ENCODE measurements at regions not wholly inside any gene's neighbourhood (a gene's known extent, or its start where the extent isn't known, plus 50 kb on each side); places are given as distances from the start of the nearest gene placed in this dataset.
"Not testable (repeated sequence)": the region's sequence is repeated elsewhere in the genome, so short reads cannot be mapped to it uniquely, and the experiment has no call there.

DNA sequence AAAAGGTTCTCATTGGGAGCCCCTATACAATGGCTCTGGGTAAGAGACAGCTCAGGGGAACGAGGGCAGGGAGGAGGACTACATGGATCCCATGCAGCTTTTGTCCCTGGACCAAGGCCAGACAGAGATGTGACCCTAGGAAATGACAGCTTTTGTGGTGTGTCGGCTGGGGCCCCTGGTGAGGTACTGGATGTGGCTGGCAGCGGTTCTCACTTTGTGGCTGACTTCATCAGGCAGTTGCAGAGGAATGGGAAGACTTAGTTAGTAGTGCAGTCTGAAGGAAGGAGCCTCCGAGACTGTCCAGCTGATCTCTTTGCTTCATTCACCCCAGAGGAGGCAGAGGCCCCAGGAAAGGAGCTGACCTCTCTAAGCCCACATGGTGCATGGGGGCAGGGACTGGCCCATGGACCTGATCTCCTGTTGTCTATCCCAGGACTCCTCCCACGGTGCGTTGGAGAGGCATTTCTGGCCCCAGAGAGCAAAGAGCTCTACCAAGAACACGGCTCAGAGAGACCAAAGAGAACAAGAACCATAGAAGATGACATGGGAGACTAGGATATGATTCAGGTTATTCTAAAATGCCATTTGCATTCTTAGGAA, 202.9 kb downstream of the RPS24 start:
- ChIA-PET CTCF (interaction anchor here (0.5 to 1.0 kb wide), 2 partner anchors 40 to 189 kb away, joined by 3 to 4 read pairs; no protein-coding TSS in a partner anchor), POLR2A (no interaction called here)
- no peak for DNase-seq
- H2AFZ ChIP-seq (ENCODE audit: low read depth), result no peak overlapping the region
- no peak overlapping the region for H3K4me2 ChIP-seq
- H4K20me1 ChIP-seq (ENCODE audit: insufficient read depth), result no peaks in the 10 kb centered on the region
- 88% methylated on average over 7 of the region's 7 CpGs for WGBS (ENCODE audit: low lambda C conversion rate)
- no peak overlapping the region for H3K9ac ChIP-seq
- H3K9me3 ChIP-seq, result no peaks in the 10 kb centered on the region
- no peaks in the 10 kb centered on the region for H3K9me2 ChIP-seq
- peaks cover 0 to 3% of the 10 kb centered on the region in 2 experiments; a peak in 2 of 4 replicates for H3K4me1 ChIP-seq (ENCODE audit: control insufficient read depth in 1 of 2, insufficient read depth in 2 of 2, low read depth in 1 of 2, low read length in 1 of 2)
- no peaks in the 10 kb centered on the region for H3K36me3 ChIP-seq (replicated peaks in 1 of 2; ENCODE audit: control insufficient read depth in 1 of 2, insufficient read depth in 2 of 2, low read length in 1 of 2)
- no peaks in the 10 kb centered on the region for H3K79me2 ChIP-seq (ENCODE audit: insufficient read depth)
- no peak overlapping the region for H3K4me3 ChIP-seq (ENCODE audit: low read depth in 2 of 2, low read length in 1 of 2)
- no peak for TF ChIP-seq YY1 (IDR thresholded peaks at IDR 0.05; ENCODE audit: low read depth)
- TF ChIP-seq MXI1 (IDR thresholded peaks at IDR 0.05; ENCODE audit: low read depth, low read length), result no peak
- TF ChIP-seq FOSL2 (IDR thresholded peaks at IDR 0.05; ENCODE audit: borderline replicate concordance, low read depth), result no peak
- H3F3A ChIP-seq (replicated peaks; ENCODE audit: insufficient read depth), result no peaks in the 10 kb centered on the region
- no peak overlapping the region for H3K27ac ChIP-seq (ENCODE audit: low read depth in 2 of 2, low read length in 1 of 2)
- H3K27me3 ChIP-seq (ENCODE audit: insufficient read depth), result no peaks in the 10 kb centered on the region

GRCh38 chr10:78237951-78238350, 204.3 kb downstream of the RPS24 start:
- WGBS (ENCODE audit: low lambda C conversion rate), result 58% methylated on average over 5 of the region's 5 CpGs
- H3K4me1 ChIP-seq (ENCODE audit: control insufficient read depth in 1 of 2, insufficient read depth in 2 of 2, low read depth in 1 of 2, low read length in 1 of 2); H3K4me2 ChIP-seq; H3K79me2 ChIP-seq (ENCODE audit: insufficient read depth); H3K9me2 ChIP-seq; POLR2A ChIA-PET; H3K27me3 ChIP-seq (ENCODE audit: insufficient read depth); H3K4me3 ChIP-seq (ENCODE audit: low read depth in 2 of 2, low read length in 1 of 2); H2AFZ ChIP-seq (ENCODE audit: low read depth); H3K9ac ChIP-seq; H4K20me1 ChIP-seq (ENCODE audit: insufficient read depth); H3K9me3 ChIP-seq; H3K36me3 ChIP-seq (replicated peaks in 1 of 2; ENCODE audit: control insufficient read depth in 1 of 2, insufficient read depth in 2 of 2, low read length in 1 of 2); DNase-seq; H3K27ac ChIP-seq (ENCODE audit: low read depth in 2 of 2, low read length in 1 of 2); H3F3A ChIP-seq (replicated peaks; ENCODE audit: insufficient read depth): not testable (repeated sequence)
- CTCF ChIA-PET, result interaction anchor here (0.8 kb wide), 1 partner anchor 16 kb away, joined by 3 read pairs; no protein-coding TSS in a partner anchor

- Histone ChIP-seq H3K4me1 (ENCODE audit: control insufficient read depth in 1 of 2, insufficient read depth in 2 of 2, low read depth in 1 of 2, low read length in 1 of 2) (peaks cover 0 to 3% of the 10 kb centered on the region in 2 experiments; a peak in 1 of 4 replicates), H3F3A (replicated peaks; ENCODE audit: insufficient read depth) (no peaks in the 10 kb centered on the region), H4K20me1 (ENCODE audit: insufficient read depth) (no peaks in the 10 kb centered on the region), H3K79me2 (ENCODE audit: insufficient read depth) (no peaks in the 10 kb centered on the region), H3K9me2 (no peaks in the 10 kb centered on the region), H3K9me3 (no peaks in the 10 kb centered on the region), H3K36me3 (replicated peaks in 1 of 2; ENCODE audit: control insufficient read depth in 1 of 2, insufficient read depth in 2 of 2, low read length in 1 of 2) (no peaks in the 10 kb centered on the region), H3K9ac (no peak overlapping the region), H2AFZ (ENCODE audit: low read depth) (no peak overlapping the region), H3K27me3 (ENCODE audit: insufficient read depth) (no peaks in the 10 kb centered on the region), H3K27ac (ENCODE audit: low read depth in 2 of 2, low read length in 1 of 2) (no peak overlapping the region), H3K4me3 (ENCODE audit: low read depth in 2 of 2, low read length in 1 of 2) (no peak overlapping the region), H3K4me2 (no peak overlapping the region)
- no peak for DNase-seq
- POLR2A ChIA-PET, result no interaction called here
- CTCF ChIA-PET, result interaction anchor here (0.7 to 1.6 kb wide), 4 partner anchors 13 to 30 kb away, joined by 3 to 4 read pairs (median 4); no protein-coding TSS in a partner anchor
- TF ChIP-seq, protein P1, sequence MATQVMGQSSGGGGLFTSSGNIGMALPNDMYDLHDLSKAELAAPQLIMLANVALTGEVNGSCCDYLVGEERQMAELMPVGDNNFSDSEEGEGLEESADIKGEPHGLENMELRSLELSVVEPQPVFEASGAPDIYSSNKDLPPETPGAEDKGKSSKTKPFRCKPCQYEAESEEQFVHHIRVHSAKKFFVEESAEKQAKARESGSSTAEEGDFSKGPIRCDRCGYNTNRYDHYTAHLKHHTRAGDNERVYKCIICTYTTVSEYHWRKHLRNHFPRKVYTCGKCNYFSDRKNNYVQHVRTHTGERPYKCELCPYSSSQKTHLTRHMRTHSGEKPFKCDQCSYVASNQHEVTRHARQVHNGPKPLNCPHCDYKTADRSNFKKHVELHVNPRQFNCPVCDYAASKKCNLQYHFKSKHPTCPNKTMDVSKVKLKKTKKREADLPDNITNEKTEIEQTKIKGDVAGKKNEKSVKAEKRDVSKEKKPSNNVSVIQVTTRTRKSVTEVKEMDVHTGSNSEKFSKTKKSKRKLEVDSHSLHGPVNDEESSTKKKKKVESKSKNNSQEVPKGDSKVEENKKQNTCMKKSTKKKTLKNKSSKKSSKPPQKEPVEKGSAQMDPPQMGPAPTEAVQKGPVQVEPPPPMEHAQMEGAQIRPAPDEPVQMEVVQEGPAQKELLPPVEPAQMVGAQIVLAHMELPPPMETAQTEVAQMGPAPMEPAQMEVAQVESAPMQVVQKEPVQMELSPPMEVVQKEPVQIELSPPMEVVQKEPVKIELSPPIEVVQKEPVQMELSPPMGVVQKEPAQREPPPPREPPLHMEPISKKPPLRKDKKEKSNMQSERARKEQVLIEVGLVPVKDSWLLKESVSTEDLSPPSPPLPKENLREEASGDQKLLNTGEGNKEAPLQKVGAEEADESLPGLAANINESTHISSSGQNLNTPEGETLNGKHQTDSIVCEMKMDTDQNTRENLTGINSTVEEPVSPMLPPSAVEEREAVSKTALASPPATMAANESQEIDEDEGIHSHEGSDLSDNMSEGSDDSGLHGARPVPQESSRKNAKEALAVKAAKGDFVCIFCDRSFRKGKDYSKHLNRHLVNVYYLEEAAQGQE (IDR thresholded peaks at IDR 0.05; ENCODE audit: low read depth, low read length), result no peak
- WGBS (ENCODE audit: low lambda C conversion rate), result 98% methylated on average over 2 of the region's 2 CpGs
Observed at GRCh38 chr10:78247266-78247665, 213.6 kb downstream of the RPS24 start.
